Gastrocnemius medialis (tissue), 4 donors: ENCODE measurements at regions not wholly inside any gene's neighbourhood (a gene's known extent, or its start where the extent isn't known, plus 50 kb on each side); places are given as distances from the start of the nearest gene placed in this dataset.

ENCODE experiments used
- ATAC-seq, 2 donors: fragments of 150-250 bp; one replicate each; pipeline ENCODE4 v1.9.1; 2016
- DNase-seq, 2 donors: peaks; one replicate each; pipeline ENCODE4 v3.0.0-alpha.2; 2019
- H3K27ac ChIP-seq, 4 donors: fragments of 200-600 bp; sonication (generic); 1 replicate in 1 of 4; 2 replicates in 3 of 4; pipeline ENCODE4 v1.5.1; 2016 to 2018; ENCODE audit warnings: mild to moderate bottlenecking in 2 of 4, moderate library complexity in 1 of 4
- H3K27me3 ChIP-seq, 3 donors: fragments of 200-600 bp; sonication (generic) in 2 of 3; 1 replicate in 1 of 3; 2 replicates in 2 of 3; pipeline versions ENCODE4 v1.5.1 to v1.6.0; 2016 to 2019; ENCODE audit warnings: mild to moderate bottlenecking in 1 of 3, moderate library complexity in 1 of 3
- H3K36me3 ChIP-seq, 2 donors: fragments of 200-600 bp; sonication (generic) in 1 of 2; one replicate each; pipeline ENCODE4 v1.5.1; 2017 to 2018
- H3K4me1 ChIP-seq, 2 donors: fragments of 200-600 bp; sonication (generic) in 1 of 2; one replicate each; pipeline ENCODE4 v1.5.1; 2016 to 2017; ENCODE audit warnings: mild to moderate bottlenecking in 2 of 2
- H3K4me3 ChIP-seq, 4 donors: fragments of 200-600 bp; sonication (generic) in 3 of 4; 1 replicate in 1 of 4; 2 replicates in 3 of 4; pipeline ENCODE4 v1.5.1; 2016 to 2019; ENCODE audit warnings: mild to moderate bottlenecking in 2 of 4
- H3K9me3 ChIP-seq, 3 donors: fragments of 200-600 bp; sonication (generic) in 2 of 3; 1 replicate in 1 of 3; 2 replicates in 2 of 3; pipeline ENCODE4 v1.5.1; 2016 to 2019
- CTCF ChIP-seq, 5 experiments: fragments of 450-650 bp in 3 of 5; fragments of 200-600 bp in 2 of 5; sonication (generic) in 2 of 5; IDR thresholded peaks in 4 of 5; conservative IDR thresholded peaks in 1 of 5; 1 replicate in 4 of 5; 2 replicates in 1 of 5; pipeline ENCODE4 v1.5.1; 2016 to 2019; ENCODE audit warnings: antibody characterized with exemption in 5 of 5, mild to moderate bottlenecking in 3 of 5, moderate library complexity in 3 of 5
- POLR2A ChIP-seq, 2 donors: fragments of 450-650 bp; IDR thresholded peaks; one replicate each; pipeline ENCODE4 v1.6.1; 2017; ENCODE audit warnings: antibody characterized with exemption in 2 of 2, mild to moderate bottlenecking in 2 of 2, moderate library complexity in 2 of 2
- in situ Hi-C, 4 donors: fragments of 200-750 bp; cut with MboI; loops; one replicate each; pipeline versions ENCODE4 v1.15.0 to v1.8.0; 2017; ENCODE audit warnings: low sequenced_read_pairs in 4 of 4
- intact Hi-C: fragments of 100-400 bp; cut with DNase I; formaldehyde crosslinking; loops from one replicate; pipeline ENCODE4 v1.15.1; 2023; ENCODE audit warnings: low total_unique reads

DNA sequence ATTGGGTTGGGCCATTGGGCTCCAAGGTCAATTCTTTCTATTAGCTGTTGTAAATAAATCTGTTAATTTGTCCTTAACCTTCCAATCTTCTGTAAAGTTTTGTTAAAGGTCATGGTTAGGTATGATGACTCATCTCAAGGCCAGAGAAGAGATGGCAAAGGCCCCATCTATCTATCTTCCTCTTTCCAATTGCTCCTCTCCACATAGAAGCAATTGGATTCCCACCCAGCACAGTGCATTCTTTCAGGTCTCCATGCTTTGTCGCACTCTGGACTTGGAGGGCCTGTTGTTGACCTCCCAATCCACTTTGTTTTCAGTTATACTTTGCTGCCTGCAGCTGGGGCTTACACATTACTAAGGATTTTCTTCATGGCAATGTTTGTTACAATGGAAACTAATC is 118.5 kb downstream of the MFAP3L start:
- intact Hi-C loops: loop anchor here (10.0 kb wide), 1 partner anchor 97 kb away; no protein-coding TSS in a partner anchor
- no peaks in the 10 kb centered on the region for H3K36me3 ChIP-seq
- no peak overlapping the region for H3K4me3 ChIP-seq
- H3K9me3 ChIP-seq: no peaks in the 10 kb centered on the region
- no peak for DNase-seq
- TF ChIP-seq CTCF (IDR thresholded peaks at IDR 0.05 in 4 of 5, conservative IDR thresholded peaks at IDR 0.05 in 1 of 5) (no peak), POLR2A (IDR thresholded peaks at IDR 0.05) (no peak)
- H3K27me3 ChIP-seq: no peaks in the 10 kb centered on the region
- no peak overlapping the region for H3K27ac ChIP-seq
- in situ Hi-C loops: no loop called here
- no peak for ATAC-seq
- no peaks in the 10 kb centered on the region for H3K4me1 ChIP-seq

DNA sequence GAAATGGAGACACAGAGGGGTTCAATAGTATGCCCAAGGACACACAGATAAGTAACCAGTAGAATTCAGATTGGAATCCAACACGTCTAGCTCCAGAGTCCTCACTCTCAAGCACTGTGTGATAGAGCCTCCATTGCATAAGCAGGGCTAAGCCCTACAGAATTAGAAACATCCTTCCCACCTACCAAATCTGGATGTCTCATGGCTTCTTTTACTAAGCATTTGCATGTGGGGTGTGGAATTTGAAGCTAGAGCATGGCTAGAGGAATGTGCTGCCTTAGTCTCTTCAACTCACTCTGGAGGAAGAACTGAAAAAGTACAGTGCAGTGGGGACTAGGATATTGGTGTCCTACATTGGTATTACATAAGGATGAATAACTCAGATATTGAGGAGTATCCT is 119.4 kb downstream of the MFAP3L start:
- ATAC-seq (no peak), DNase-seq (no peak)
- no peak for TF ChIP-seq CTCF (IDR thresholded peaks at IDR 0.05 in 4 of 5, conservative IDR thresholded peaks at IDR 0.05 in 1 of 5)
- no peak for TF ChIP-seq POLR2A (IDR thresholded peaks at IDR 0.05)
- Histone ChIP-seq H3K27me3 (no peaks in the 10 kb centered on the region), H3K9me3 (no peaks in the 10 kb centered on the region), H3K36me3 (no peaks in the 10 kb centered on the region), H3K4me1 (no peaks in the 10 kb centered on the region), H3K4me3 (no peak overlapping the region), H3K27ac (no peak overlapping the region)
- intact Hi-C loops (loop anchor here (10.0 kb wide), 1 partner anchor 98 kb away; no protein-coding TSS in a partner anchor), in situ Hi-C loops (no loop called here)

GRCh38 chr4:169906104-169906503 is 120.1 kb downstream of the MFAP3L start:
- Histone ChIP-seq H3K4me3 (no peak overlapping the region), H3K36me3 (no peaks in the 10 kb centered on the region), H3K27ac (no peak overlapping the region), H3K4me1 (no peaks in the 10 kb centered on the region), H3K27me3 (no peaks in the 10 kb centered on the region), H3K9me3 (no peaks in the 10 kb centered on the region)
- intact Hi-C loops: loop anchor here (10.0 kb wide), 1 partner anchor 99 kb away; no protein-coding TSS in a partner anchor
- ATAC-seq: no peak
- in situ Hi-C loops: no loop called here
- DNase-seq: no peak
- TF ChIP-seq POLR2A (IDR thresholded peaks at IDR 0.05) (no peak), CTCF (IDR thresholded peaks at IDR 0.05 in 4 of 5, conservative IDR thresholded peaks at IDR 0.05 in 1 of 5) (no peak)

- Histone ChIP-seq H3K4me3 (no peak overlapping the region), H3K4me1 (no peaks in the 10 kb centered on the region), H3K27ac (no peak overlapping the region), H3K27me3 (no peaks in the 10 kb centered on the region), H3K36me3 (no peaks in the 10 kb centered on the region), H3K9me3 (no peaks in the 10 kb centered on the region)
- no peak for DNase-seq
- TF ChIP-seq CTCF (IDR thresholded peaks at IDR 0.05 in 4 of 5, conservative IDR thresholded peaks at IDR 0.05 in 1 of 5) (peak in 2 of 5 experiments; percentile 15 to 25), POLR2A (IDR thresholded peaks at IDR 0.05) (no peak)
- peak in 1 of 2 donors; percentile 62 for ATAC-seq
- intact Hi-C loops (loop anchor here (5.0 to 10.0 kb wide), 2 partner anchors 102 to 144 kb away; no protein-coding TSS in a partner anchor), in situ Hi-C loops (no loop called here)
Measured at GRCh38 chr4:169902658-169903345, 123.4 kb downstream of the MFAP3L start.
